ENCODE measurements at regions not wholly inside any gene's neighbourhood (a gene's known extent, or its start where the extent isn't known, plus 50 kb on each side); places are given as distances from the start of the nearest gene placed in this dataset.

- TF ChIP-seq CTCF (IDR thresholded peaks at IDR 0.05) (no peak), POLR2A (IDR thresholded peaks at IDR 0.05) (no peak)
These were observed 187.9 kb upstream of the PDE5A start for GRCh38 chr4:119816473-119816872.
